HG03520 (cell line): ENCODE measurements at regions not wholly inside any gene's neighbourhood (a gene's known extent, or its start where the extent isn't known, plus 50 kb on each side); places are given as distances from the start of the nearest gene placed in this dataset.

Experiments
- ATAC-seq: cut with Tn5 transposase; IDR thresholded peaks from one replicate; pipeline ENCODE4 v1.9.1; 2021; ENCODE audit warnings: mild to moderate bottlenecking, moderate library complexity; ENCODE audit not compliant: unreplicated experiment

DNA sequence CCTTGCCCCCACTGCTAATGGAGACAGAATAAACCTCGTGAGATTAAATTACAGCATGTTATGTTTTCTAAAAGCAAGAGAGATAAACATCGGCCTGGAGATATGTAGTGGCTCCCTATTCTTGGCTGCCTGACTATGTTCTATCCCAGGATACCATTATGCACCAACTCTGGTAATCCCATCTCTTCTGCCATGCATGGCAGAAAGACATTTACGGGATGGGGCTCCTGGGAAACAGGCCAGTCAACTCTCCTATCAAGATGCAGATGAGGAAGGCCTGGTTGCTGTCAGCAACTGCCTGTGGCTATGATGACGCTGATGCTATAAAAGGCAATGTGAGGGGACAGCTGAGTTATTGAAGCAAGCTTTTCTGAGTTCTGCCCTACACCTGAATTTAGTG lies 166.2 kb upstream of the VCX3A start:
- no peak for ATAC-seq

DNA sequence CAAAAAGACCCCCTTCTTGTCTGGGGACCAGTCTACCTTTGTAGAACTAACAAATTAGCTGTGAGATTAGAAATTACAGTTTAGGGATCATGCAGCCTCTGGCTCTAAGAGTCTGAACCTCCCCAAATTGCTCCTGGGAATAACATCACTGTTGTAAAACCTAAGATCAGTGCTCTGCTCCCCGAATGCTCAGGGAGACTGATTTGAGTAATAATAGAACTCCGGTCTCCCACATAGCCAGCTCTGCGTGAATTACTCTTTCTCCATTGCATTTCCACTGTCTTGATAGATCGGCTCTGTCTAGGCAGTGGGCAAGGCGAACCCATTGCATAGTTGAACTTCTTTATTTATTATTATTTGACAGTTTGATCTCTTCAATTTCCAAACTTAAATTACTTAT lies 160.8 kb upstream of the VCX3A start:
- no peak for ATAC-seq

DNA sequence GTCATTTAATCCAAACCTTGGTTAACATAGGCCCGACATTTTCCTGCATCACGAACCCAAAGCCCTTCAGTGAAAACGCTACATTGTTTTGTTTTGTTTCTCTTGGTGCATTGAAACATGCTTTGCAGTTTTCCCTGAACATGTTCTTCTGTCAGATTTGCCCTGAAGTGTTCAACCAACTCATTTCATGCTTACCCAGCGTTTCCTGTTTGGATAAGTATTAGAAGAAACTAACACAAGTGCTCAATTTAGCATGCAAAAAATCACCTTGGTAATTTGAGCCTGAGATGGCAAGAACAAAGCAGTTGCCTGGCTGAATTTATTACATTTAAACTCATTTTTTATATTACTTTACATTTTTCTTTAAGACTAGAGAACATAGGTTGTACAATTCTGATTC lies 160.1 kb upstream of the VCX3A start:
- ATAC-seq, result no peak

DNA sequence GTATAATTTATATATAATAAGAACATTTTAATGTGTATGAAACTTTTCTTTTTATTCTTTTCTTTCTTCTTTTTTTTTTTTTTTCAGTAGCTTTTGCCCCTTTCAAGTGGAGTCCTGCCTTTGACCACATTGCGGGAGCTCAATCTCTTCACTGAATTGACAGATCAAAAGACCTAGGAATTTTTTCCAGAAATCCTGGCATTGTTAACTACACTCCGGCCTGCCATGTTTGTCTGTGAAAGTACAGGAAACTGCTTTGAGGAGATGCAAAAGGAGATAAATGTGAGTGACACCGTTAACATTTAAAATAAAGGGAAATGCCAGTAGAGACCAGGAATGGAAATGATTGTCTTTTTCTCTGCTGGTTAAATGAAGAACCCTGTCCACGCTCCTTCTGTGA lies 159.3 kb upstream of the VCX3A start:
- no peak for ATAC-seq

DNA sequence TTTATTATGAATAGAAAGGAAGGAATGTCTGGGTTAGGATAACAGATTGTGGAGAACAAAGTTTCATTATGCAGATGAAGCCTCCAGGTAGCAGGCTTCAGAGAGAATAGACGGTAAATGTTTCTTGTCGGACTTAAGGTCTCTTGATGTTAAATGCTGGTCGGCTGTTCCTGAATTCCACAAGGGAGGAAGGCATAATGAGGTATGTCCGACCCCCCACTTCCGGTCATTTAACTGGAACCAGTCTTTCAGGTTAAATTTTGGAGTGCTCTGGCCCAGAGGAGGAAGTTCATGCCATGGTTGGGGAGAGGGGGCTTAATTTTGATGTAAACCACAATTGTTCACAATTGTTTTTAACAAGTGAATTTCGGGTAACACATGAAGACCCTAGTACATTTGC lies 158.1 kb upstream of the VCX3A start:
- ATAC-seq, result no peak

DNA sequence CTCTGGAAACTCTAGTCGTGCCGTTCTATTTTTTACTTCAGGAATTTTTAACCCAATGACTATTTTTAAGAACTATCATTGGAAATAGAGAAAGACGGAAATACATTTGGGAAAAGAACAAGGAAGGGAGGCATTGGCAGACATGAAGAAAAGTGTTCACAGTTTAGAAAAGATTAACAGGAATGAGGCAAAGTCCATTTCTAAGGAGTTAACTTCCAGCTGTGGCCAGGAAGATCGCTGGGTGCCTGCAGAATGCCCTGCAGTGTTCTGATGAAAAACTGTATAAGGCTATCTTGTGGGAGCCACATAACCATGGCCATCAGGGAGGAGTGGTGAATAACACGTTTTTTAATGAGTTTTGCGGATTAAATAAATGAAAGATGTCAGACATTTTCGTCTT lies 150.6 kb upstream of the VCX3A start:
- ATAC-seq, result no peak

DNA sequence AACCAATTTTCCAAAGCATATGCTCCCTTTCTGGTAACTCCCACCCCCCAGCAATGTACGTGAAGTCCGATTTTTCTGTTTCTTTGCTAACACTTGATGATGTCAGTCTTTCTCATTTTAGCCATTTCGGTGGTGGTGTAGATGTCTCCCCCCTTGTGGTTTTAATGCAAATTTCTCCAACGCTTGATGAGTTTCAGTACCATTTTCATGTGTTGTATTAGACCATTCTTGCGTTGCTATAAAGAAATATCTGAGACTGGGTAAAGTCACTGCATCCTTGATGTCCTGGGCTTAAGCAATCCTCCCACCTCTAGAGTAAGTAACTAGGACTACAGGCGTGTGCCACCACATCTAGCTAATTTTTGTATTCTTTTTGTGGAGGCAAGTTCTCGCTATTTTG lies 148.4 kb upstream of the VCX3A start:
- no peak for ATAC-seq

DNA sequence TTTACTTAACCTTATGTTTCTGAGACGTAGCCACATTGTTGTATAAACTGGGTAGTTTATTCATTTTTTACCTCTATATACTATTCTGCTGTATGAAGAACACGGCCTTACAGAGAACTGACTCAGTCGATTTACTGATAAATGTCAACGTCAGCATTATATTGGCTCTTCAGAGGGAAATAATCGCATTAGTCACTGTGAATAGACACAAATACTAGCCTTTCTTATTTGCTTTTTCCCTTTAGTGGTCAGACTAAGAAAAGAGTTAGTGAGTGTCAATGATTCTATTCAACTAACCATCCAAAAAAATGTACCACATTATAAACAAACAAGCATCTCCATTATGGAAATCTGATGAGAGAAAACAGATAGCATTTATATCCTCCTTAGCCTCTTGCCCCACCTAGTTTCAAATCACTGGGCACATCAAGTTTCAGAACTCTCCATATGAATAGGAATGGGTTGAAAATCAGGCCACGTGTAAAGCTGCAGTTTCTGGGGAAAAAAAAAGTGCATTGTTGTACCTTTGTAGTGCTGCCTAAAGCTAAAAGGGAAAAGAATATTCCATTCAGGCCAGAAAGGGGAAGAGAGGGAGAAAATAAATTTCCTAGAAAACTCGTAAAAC lies 146.7 kb upstream of the VCX3A start:
- no peak for ATAC-seq

DNA sequence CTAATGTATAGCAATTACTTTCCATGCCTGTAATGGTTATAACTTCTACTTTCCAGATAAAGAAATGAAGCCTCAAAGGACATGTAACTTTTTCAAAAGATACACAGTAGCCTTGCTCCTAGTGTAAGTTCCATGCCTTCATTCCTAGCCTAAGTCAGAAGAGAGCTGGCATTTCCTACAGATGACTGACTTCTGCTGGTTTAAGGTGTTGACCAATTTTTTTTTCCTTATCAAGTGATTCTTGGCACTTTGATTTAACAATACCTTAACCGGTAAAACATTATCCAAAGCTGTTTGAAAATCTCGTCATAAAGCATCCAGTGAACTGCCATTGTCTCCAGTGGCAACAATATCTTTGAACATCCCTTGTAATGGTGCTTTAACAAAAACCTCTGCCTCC lies 145.1 kb upstream of the VCX3A start:
- ATAC-seq, result no peak

DNA sequence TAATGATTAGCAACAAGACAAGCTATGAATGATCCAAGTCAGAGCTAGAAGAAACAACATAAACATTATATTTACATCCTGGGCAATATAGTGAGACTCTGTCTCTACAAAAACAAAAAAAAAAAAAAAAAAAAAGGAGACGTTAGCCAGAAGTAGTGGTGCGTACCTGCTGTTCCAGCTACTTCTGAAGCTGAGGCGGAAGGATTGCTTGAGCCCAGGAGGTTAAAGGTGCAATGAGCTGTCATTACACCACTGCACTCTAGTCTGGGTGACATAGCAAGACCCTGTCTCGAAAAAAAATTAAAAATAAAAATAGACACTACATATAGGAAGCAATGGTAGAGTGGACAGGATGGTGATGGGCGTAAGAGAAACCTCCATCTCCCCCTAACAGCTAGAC lies 144.6 kb upstream of the VCX3A start:
- ATAC-seq, result no peak

DNA sequence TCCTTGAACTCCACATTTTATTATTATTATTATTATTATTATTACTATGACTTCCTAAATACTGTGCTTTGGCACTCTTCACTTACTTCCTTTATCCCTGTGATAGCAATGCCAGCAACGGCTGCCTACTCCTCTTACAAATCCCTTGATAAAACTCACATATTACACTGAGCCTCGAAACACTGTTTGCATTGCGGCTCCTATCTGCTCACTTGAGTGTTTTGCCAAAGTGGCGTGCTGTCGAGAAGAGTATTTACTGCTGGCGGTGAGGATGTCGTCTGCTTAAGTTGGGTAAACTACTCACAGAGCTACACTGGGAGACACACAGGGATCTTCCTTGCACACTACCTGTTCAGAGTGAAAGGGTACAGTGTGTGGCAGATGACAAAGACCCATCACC lies 143.4 kb upstream of the VCX3A start:
- ATAC-seq, result no peak

DNA sequence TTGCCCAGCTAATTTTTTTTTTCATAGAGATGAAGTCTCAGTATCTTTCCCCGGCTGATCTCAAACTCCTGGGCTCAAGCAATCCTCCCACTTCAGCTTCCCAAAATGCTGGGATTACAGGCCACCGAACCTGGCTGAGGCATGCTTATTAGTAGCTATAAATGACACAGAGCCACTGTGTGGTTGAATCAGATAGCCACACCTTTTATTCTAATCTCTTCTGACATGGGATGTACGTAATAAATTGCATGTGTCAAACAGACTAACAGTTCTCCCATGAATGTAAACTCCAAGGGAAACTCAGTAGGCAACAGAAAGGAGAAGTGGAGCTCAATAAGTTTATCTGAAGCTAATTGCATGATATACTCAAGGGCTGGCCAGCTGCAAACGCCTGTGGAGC lies 139.8 kb upstream of the VCX3A start:
- no peak for ATAC-seq

DNA sequence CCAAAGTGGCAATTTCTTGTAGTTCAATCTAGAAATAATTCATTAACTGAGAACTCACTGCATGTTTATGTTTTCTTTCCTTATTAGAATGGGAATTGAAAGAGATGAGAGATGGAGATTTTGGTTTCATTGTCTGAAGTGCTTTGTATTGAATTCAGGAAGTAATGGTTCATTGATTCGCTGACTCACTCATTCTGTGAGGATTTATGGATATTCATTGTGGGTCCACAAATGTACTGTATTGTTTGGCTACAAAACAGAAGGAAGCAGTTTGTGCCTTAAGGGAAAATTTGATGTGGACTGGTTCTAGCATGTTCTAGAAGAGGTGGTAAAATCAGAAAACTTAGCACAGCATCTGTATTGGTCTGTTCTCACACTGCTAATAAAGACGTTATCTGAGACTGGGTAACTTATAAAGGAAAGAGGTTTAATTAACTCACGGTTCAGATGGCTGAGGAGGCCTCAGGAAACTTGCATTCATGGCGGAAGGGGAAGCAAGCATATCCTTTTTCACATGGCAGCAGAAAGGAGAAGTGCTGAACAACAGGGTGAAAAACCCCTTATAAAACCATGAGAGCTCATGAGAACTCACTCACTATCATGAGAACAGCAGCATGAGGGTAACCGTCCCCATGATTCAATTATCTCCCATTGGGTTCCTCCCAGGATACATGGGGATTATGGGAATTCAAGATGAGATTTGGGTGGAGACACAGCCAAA lies 132.3 kb upstream of the VCX3A start:
- ATAC-seq, result no peak

DNA sequence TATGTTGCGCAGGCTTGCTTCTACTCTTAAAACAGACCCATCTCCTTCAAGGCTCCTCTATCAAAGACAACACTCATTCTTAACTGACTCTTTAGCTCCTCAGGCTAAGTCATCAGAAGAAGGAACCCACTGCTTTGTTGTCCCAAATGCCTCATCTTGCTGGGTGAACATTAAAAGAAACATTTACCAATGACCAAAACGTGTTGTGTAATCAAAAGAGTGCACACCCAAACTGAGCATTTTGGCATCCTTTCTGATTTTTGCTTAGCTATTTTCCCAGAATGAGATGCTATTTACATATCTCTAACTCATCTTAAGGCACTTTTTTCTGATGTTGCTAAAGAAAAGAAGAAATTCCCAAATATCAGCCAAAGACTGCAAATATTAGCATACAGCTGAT lies 131.7 kb upstream of the VCX3A start:
- no peak for ATAC-seq

DNA sequence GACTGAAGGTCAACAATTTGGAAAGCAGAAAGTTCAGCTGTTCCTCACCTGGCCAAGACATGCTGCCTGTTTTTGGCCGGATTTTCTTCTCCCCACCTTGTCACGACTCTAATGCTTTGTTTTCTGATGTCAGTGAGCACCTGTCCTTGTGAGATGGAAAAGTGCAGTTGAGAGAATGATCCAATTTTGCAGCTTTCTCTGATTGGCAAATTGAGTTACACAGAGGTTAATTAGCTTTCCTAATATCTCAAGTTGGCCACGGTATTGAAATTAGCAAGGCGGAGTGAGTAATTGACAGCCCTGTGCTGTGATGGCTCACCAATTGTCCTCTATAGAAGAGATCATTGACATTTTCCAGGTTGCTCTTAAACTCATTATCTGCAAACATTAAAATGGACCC lies 126.8 kb upstream of the VCX3A start:
- no peak for ATAC-seq

DNA sequence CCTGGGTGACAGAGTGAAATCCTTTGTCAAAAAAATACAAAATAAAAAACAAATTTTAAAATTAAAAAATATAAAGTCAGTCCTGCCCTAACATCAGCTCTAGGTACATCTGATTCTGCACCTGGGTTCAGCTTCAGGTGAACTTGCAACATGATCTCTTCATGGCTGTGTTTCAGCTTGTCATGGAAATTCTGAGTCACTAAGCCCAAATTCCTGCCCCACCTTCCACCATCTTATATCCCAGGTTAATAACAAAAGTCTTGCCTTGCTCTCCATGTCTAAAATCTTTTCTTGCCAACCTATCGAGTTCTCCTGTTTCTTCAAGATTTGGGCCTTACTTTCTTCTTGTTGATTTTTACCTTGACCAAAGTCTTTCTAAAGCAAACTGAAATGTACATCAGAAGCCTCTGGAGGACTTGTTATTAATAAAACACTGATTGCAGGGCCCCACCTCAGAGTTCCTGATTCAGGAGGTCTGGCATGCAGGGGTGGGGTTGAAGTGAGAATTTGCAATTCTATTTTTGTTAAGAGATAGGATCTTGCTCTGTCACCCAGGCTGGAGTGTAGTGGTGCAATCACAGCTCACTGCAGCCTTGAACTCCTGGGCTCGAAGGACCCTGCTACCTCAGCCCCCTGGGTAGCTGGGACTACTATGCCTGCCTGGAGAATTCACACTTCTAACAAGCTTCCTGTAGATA lies 125.8 kb upstream of the VCX3A start:
- no peak for ATAC-seq

DNA sequence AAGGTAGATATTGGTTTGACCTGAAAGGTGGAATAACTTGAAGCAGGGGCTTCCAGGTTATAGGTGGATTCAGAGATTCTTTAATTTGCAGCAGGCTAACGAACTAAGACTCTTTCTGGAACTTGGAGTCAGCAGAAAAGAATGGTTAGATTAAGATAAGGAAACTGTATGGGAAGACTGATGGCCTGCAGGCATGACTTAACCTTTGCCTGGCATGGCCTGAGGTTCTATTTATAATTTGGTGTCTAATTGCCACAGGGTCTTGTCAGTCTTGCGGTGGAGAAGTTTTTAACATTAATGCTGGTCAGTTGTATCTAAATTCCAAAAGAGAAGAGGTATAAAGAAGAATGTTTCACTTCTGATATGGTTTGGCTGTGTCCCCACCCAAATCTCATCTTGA lies 110.3 kb upstream of the VCX3A start:
- ATAC-seq, result no peak

DNA sequence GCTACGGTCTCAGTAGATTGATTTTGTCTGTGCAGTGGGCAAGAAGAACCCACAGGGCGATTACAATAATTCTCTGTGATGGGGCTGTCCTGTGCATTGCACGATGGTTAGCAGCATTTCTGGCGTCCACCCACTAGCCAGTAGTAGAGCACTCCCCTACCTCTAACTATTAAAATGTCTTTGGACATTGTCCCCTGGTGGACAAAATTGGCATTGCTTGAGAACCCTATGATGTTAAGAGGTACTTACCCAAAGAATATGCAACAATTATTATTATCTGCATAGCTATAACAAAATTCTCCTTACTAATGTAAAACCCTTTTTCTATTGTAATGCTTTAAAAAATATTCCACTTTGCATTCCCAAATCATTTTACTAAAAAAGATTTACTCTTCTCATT lies 109.5 kb upstream of the VCX3A start:
- no peak for ATAC-seq

DNA sequence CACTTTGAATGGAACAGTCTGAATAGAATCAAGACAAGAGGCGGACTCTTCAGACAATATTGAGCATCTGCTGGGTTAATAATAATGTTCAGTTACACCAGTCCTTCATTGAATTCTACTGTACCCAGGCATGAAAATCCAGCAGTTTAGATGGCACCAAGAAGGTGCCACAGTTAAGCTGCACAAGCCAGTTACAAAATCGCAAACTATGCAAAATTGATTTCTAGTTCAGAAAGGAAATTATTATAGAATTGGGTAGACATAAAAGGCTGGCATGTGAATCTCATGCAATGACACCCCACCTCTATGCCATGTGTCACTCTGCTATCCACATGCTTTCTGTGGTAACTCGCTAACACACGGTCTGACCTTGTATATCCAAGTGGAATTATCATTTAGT lies 105.8 kb upstream of the VCX3A start:
- ATAC-seq, result no peak

DNA sequence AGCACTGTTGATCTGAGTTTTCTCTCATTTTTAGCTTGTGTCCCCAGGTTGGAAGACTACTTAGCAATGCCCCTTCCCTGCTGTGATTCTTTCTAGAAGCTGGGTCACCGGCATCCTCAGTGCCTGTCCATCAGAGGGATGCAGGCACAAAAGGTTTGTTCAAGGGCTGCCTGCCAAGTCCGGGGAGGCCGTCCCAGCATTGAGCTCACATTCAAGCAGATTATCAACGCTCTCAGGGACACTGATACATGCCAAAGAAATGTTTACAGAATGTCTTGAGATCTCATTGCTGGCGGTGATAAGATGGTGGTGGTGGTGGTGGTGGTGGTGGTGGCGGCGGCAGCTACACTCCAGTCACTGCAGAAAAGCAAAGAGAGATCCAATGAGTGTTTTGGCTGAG lies 79.6 kb upstream of the VCX3A start:
- ATAC-seq, result no peak

DNA sequence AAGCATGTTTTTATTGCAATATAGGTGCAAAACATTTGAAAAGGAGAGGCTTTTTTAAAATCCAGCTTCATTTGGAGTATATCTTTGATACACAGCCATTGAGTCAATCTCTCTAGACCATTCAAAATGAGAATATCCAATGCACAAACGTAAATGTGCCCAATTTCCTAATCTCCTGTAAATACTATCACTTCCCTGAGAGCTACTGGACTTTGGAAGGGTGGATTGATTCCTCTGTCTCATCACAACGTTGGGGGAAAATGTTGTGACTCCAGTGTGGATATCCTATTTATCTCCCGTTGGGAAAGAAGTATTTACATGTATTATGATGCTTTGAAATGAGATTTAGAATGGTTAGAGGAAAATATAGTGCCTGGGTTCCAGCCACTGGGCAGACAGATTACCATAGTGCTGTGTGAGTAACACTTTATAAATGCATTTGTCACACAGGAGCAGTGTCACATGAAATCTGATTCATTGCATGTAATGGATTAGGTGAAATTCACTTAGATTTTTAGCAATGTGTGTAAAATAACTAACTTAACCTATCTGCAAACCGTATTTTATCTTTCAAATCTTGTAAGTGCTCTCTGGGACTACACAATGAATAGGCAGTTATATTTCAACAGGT lies 64.4 kb upstream of the VCX3A start:
- ATAC-seq, result no peak
